ENCODE measurements at regions not wholly inside any gene's neighbourhood (a gene's known extent, or its start where the extent isn't known, plus 50 kb on each side); places are given as distances from the start of the nearest gene placed in this dataset.

DNA sequence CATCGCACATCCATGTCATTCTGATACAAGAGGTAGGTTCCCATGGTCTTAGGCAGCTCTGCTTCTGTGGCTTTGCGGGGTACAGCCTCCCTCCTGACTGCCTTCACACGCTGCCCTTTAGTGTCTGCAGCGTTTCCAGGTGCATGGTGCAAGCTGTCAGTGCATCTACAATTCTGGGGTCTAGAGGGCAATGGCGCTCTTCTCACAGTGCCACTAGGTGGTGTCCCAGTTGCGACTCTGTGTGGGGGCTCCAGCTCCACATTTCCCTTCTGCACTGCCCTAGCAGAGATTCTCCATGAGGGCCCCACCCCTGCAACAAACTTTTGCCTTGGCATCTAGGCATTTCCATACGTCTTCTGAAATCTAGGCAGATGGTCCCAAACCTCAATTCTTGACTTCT lies 138.2 kb upstream of the BRINP3 start:
- H2BK120ac ChIP-seq (ENCODE audit: low read depth, low read length, poor library complexity, severe bottlenecking) = no peak overlapping the region

More for the DNA sequence above, 138.2 kb upstream of the BRINP3 start:
- Histone ChIP-seq H2BK5ac (ENCODE audit: insufficient read length, low read length) (no peak overlapping the region), H2AK5ac (ENCODE audit: insufficient read length, low read length) (no peak overlapping the region), H3K27me3 (ENCODE audit: insufficient read depth, low read length) (no peaks in the 10 kb centered on the region), H3T11ph (ENCODE audit: low read length) (no peak overlapping the region), H4K20me1 (ENCODE audit: control insufficient read depth, insufficient read depth, insufficient read length) (no peaks in the 10 kb centered on the region), H3K56ac (ENCODE audit: insufficient read length, low read depth, low read length) (no peak overlapping the region), H3K18ac (ENCODE audit: insufficient read length, low read depth, low read length) (no peak overlapping the region), H3K9me3 (ENCODE audit: control insufficient read depth, low read depth, low read length) (no peaks in the 10 kb centered on the region), H2AFZ (ENCODE audit: low read length) (no peak overlapping the region), H3K4me2 (ENCODE audit: insufficient read depth, insufficient read length, low read length) (no peak overlapping the region), H3K23ac (ENCODE audit: insufficient read length, low read depth, low read length) (no peak overlapping the region), H2BK20ac (ENCODE audit: low read depth, low read length, poor library complexity, severe bottlenecking) (no peak overlapping the region), H3K27ac (ENCODE audit: insufficient read length, low read depth, low read length) (no peak overlapping the region), H2BK12ac (ENCODE audit: insufficient read length, low read depth, low read length) (no peak overlapping the region), H4K5ac (ENCODE audit: insufficient read length, low read depth, low read length) (no peak overlapping the region), H3K79me2 (ENCODE audit: insufficient read depth, low read length) (no peaks in the 10 kb centered on the region), H4K91ac (ENCODE audit: insufficient read length, low read depth, low read length) (no peak overlapping the region), H4K8ac (replicated peaks; ENCODE audit: insufficient read length, low read depth, low read length) (no peak overlapping the region), H3K4me1 (ENCODE audit: insufficient read depth, low read length) (peaks cover 2% of the 10 kb centered on the region; the same call in 1 of the 2 replicates), H3K14ac (ENCODE audit: insufficient read depth, low read length) (no peak overlapping the region), H3K9ac (ENCODE audit: extremely low read depth, insufficient read length, low read length) (no peak overlapping the region), H3K79me1 (ENCODE audit: insufficient read depth, low read depth, low read length, poor library complexity, severe bottlenecking) (no peaks in the 10 kb centered on the region), H3K23me2 (ENCODE audit: insufficient read length, low read depth, low read length, poor library complexity, severe bottlenecking) (no peaks in the 10 kb centered on the region), H3K4ac (ENCODE audit: low read depth, low read length) (no peak overlapping the region), H2BK15ac (ENCODE audit: low read depth, low read length) (no peak overlapping the region)
- peaks cover 11 to 13% of the 10 kb centered on the region in 2 experiments for H3K4me1 Mint-ChIP-seq
- WGBS (ENCODE audit: extremely low coverage, insufficient read length, low lambda C conversion rate) = no CpG with 5 or more reads among the region's 7 CpGs
- H3K27ac Mint-ChIP-seq = no peak overlapping the region
- DNase-seq = peak; percentile 62
- H3K27me3 Mint-ChIP-seq (ENCODE audit: low read depth) = no peaks in the 10 kb centered on the region
- no peaks in the 10 kb centered on the region; a peak in 1 of 5 replicates for H3K9me3 Mint-ChIP-seq
- no peak overlapping the region for H3K4me3 Mint-ChIP-seq
- TF ChIP-seq, protein P1, sequence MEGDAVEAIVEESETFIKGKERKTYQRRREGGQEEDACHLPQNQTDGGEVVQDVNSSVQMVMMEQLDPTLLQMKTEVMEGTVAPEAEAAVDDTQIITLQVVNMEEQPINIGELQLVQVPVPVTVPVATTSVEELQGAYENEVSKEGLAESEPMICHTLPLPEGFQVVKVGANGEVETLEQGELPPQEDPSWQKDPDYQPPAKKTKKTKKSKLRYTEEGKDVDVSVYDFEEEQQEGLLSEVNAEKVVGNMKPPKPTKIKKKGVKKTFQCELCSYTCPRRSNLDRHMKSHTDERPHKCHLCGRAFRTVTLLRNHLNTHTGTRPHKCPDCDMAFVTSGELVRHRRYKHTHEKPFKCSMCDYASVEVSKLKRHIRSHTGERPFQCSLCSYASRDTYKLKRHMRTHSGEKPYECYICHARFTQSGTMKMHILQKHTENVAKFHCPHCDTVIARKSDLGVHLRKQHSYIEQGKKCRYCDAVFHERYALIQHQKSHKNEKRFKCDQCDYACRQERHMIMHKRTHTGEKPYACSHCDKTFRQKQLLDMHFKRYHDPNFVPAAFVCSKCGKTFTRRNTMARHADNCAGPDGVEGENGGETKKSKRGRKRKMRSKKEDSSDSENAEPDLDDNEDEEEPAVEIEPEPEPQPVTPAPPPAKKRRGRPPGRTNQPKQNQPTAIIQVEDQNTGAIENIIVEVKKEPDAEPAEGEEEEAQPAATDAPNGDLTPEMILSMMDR (conservative IDR thresholded peaks at IDR 0.05) = peak; percentile 58
- no peaks in the 10 kb centered on the region for H3K36me3 Mint-ChIP-seq (ENCODE audit: insufficient read depth in 1 of 3, low read depth in 3 of 3)
